ENCODE measurements at regions not wholly inside any gene's neighbourhood (a gene's known extent, or its start where the extent isn't known, plus 50 kb on each side); places are given as distances from the start of the nearest gene placed in this dataset.

DNA sequence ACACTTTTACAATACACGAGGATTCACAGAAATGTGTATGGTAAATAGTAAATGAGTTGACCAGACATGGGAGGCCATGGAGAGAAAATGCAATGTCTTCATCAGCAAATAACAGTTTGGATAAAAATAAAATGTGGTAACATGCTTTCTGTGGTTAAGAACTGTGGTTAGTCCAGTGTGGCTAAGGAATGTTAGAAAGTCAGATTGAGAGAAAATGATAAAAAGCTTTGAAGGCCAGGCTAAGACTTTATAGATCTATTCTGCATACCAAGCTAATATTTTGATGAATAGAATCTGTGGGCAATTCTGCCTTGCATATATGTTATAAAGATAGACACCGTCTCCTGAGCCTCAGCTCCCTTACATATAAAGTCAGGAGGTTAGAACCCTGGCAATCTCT is 215.9 kb downstream of the SOX11 start:
- H4K20me1 ChIP-seq (ENCODE audit: insufficient read depth), result no peaks in the 10 kb centered on the region
- H3K27ac ChIP-seq (ENCODE audit: low read length), result no peak overlapping the region
- no peaks in the 10 kb centered on the region for H3F3A ChIP-seq (ENCODE audit: insufficient read depth, low read length, poor library complexity, severe bottlenecking)
- no peak for TF ChIP-seq MXI1 (conservative IDR thresholded peaks at IDR 0.05; ENCODE audit: poor library complexity, severe bottlenecking)
- no peak for TF ChIP-seq SMC3 (conservative IDR thresholded peaks at IDR 0.05; ENCODE audit: poor library complexity)
- no peak for TF ChIP-seq POLR2AphosphoS5 (IDR thresholded peaks at IDR 0.05)
- no peak for TF ChIP-seq EP300 (conservative IDR thresholded peaks at IDR 0.05; ENCODE audit: poor library complexity, severe bottlenecking)
- TF ChIP-seq, protein P1, sequence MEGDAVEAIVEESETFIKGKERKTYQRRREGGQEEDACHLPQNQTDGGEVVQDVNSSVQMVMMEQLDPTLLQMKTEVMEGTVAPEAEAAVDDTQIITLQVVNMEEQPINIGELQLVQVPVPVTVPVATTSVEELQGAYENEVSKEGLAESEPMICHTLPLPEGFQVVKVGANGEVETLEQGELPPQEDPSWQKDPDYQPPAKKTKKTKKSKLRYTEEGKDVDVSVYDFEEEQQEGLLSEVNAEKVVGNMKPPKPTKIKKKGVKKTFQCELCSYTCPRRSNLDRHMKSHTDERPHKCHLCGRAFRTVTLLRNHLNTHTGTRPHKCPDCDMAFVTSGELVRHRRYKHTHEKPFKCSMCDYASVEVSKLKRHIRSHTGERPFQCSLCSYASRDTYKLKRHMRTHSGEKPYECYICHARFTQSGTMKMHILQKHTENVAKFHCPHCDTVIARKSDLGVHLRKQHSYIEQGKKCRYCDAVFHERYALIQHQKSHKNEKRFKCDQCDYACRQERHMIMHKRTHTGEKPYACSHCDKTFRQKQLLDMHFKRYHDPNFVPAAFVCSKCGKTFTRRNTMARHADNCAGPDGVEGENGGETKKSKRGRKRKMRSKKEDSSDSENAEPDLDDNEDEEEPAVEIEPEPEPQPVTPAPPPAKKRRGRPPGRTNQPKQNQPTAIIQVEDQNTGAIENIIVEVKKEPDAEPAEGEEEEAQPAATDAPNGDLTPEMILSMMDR (IDR thresholded peaks at IDR 0.05; ENCODE audit: poor library complexity, severe bottlenecking), result no peak
- TF ChIP-seq TAF1 (IDR thresholded peaks at IDR 0.05; ENCODE audit: low read depth), result no peak
- TF ChIP-seq RAD21 (conservative IDR thresholded peaks at IDR 0.05), result no peak
- no peak for TF ChIP-seq EZH2 (IDR thresholded peaks at IDR 0.05; ENCODE audit: borderline replicate concordance, insufficient read depth, low read length, poor library complexity, severe bottlenecking)
- TF ChIP-seq, protein P2, sequence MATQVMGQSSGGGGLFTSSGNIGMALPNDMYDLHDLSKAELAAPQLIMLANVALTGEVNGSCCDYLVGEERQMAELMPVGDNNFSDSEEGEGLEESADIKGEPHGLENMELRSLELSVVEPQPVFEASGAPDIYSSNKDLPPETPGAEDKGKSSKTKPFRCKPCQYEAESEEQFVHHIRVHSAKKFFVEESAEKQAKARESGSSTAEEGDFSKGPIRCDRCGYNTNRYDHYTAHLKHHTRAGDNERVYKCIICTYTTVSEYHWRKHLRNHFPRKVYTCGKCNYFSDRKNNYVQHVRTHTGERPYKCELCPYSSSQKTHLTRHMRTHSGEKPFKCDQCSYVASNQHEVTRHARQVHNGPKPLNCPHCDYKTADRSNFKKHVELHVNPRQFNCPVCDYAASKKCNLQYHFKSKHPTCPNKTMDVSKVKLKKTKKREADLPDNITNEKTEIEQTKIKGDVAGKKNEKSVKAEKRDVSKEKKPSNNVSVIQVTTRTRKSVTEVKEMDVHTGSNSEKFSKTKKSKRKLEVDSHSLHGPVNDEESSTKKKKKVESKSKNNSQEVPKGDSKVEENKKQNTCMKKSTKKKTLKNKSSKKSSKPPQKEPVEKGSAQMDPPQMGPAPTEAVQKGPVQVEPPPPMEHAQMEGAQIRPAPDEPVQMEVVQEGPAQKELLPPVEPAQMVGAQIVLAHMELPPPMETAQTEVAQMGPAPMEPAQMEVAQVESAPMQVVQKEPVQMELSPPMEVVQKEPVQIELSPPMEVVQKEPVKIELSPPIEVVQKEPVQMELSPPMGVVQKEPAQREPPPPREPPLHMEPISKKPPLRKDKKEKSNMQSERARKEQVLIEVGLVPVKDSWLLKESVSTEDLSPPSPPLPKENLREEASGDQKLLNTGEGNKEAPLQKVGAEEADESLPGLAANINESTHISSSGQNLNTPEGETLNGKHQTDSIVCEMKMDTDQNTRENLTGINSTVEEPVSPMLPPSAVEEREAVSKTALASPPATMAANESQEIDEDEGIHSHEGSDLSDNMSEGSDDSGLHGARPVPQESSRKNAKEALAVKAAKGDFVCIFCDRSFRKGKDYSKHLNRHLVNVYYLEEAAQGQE (IDR thresholded peaks at IDR 0.05; ENCODE audit: borderline replicate concordance), result no peak
- H3K9ac ChIP-seq (ENCODE audit: low read length), result no peak overlapping the region
- no peak overlapping the region for H3K4me3 ChIP-seq (ENCODE audit: low read length)
- no peak overlapping the region for H2AFZ ChIP-seq (ENCODE audit: low read depth, low read length)
- H3K27me3 ChIP-seq (ENCODE audit: insufficient read depth, low read depth, low read length), result no peaks in the 10 kb centered on the region
- no peaks in the 10 kb centered on the region for H3K9me3 ChIP-seq (ENCODE audit: low read length)
- no peaks in the 10 kb centered on the region for H3K36me3 ChIP-seq (ENCODE audit: insufficient read depth, low read length)
- H3K79me2 ChIP-seq (replicated peaks; ENCODE audit: insufficient read depth, low read length), result no peaks in the 10 kb centered on the region
- no peak overlapping the region for H3K4me2 ChIP-seq (ENCODE audit: low read length)
- no peaks in the 10 kb centered on the region for H3K9me2 ChIP-seq (ENCODE audit: insufficient read depth, low read length)

DNA sequence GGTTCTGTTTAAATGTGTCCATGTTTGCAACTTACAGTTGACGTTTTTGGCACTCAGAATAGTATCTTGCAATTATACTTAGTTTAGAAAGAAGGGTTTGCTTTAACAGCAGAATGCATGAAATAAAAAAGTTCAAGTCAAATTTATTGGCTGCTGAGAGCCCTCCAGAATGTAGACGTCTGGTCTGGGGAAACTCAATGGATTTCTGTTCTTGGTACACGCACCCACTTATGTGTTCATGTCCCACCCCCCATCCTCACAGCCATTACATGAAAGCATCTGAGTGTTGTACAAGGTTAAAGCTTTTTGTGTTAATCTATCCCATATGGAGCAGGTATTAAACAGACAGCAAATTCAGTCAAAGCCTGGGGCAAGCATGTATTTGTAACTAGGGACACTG is 219.5 kb downstream of the SOX11 start:
- H3K9me3 ChIP-seq (ENCODE audit: low read length), result no peaks in the 10 kb centered on the region
- no peaks in the 10 kb centered on the region for H3F3A ChIP-seq (ENCODE audit: insufficient read depth, low read length, poor library complexity, severe bottlenecking)
- no peaks in the 10 kb centered on the region for H3K36me3 ChIP-seq (ENCODE audit: insufficient read depth, low read length)
- H2AFZ ChIP-seq (ENCODE audit: low read depth, low read length), result no peak overlapping the region
- TF ChIP-seq TAF1 (IDR thresholded peaks at IDR 0.05; ENCODE audit: low read depth) (no peak), MXI1 (conservative IDR thresholded peaks at IDR 0.05; ENCODE audit: poor library complexity, severe bottlenecking) (no peak), SMC3 (conservative IDR thresholded peaks at IDR 0.05; ENCODE audit: poor library complexity) (no peak)
- TF ChIP-seq, protein P1 (IDR thresholded peaks at IDR 0.05; ENCODE audit: poor library complexity, severe bottlenecking), result no peak
- TF ChIP-seq, protein P2 (IDR thresholded peaks at IDR 0.05; ENCODE audit: borderline replicate concordance), result no peak
- no peak overlapping the region for H3K27ac ChIP-seq (ENCODE audit: low read length)
- no peak overlapping the region for H3K4me2 ChIP-seq (ENCODE audit: low read length)
- no peaks in the 10 kb centered on the region for H3K27me3 ChIP-seq (ENCODE audit: insufficient read depth, low read depth, low read length)
- H3K9me2 ChIP-seq (ENCODE audit: insufficient read depth, low read length), result no peaks in the 10 kb centered on the region
- H3K79me2 ChIP-seq (replicated peaks; ENCODE audit: insufficient read depth, low read length), result no peaks in the 10 kb centered on the region
- H3K9ac ChIP-seq (ENCODE audit: low read length), result no peak overlapping the region
- no peak overlapping the region for H3K4me3 ChIP-seq (ENCODE audit: low read length)
- H4K20me1 ChIP-seq (ENCODE audit: insufficient read depth), result no peaks in the 10 kb centered on the region

Measured in neural cell (in vitro differentiated cells).